ENCODE measurements at regions not wholly inside any gene's neighbourhood (a gene's known extent, or its start where the extent isn't known, plus 50 kb on each side); places are given as distances from the start of the nearest gene placed in this dataset.

DNA sequence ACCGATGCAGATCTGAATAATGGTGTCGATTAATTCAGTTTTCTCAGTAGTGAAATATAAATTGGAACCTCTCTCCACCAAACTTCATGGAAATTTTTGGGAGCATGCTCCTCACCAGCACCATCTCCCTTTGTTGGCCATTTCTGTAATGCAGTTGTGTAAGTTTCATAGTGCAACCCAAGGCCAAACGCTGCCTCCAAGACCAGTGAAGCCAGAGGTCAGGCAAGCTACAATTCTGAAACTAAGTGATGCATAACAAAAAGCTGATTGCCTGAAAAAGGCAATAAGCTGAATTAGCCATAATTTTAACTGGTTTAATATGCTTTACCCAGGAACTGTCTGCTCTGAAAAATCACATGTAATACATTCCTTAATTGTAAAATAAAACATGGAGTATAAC, 138.3 kb upstream of the TACR1 start:
- WGBS, 5 donors, result 81 to 95% (median 89%) methylated on average over 3 of the region's 3 CpGs
- no peaks in the 10 kb centered on the region for H3K9me3 ChIP-seq
- TF ChIP-seq, protein P1, sequence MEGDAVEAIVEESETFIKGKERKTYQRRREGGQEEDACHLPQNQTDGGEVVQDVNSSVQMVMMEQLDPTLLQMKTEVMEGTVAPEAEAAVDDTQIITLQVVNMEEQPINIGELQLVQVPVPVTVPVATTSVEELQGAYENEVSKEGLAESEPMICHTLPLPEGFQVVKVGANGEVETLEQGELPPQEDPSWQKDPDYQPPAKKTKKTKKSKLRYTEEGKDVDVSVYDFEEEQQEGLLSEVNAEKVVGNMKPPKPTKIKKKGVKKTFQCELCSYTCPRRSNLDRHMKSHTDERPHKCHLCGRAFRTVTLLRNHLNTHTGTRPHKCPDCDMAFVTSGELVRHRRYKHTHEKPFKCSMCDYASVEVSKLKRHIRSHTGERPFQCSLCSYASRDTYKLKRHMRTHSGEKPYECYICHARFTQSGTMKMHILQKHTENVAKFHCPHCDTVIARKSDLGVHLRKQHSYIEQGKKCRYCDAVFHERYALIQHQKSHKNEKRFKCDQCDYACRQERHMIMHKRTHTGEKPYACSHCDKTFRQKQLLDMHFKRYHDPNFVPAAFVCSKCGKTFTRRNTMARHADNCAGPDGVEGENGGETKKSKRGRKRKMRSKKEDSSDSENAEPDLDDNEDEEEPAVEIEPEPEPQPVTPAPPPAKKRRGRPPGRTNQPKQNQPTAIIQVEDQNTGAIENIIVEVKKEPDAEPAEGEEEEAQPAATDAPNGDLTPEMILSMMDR (IDR thresholded peaks at IDR 0.05 in 8 of 11, conservative IDR thresholded peaks at IDR 0.05 in 3 of 11), result no peak
- TF ChIP-seq POLR2A (IDR thresholded peaks at IDR 0.05) (no peak), POLR2AphosphoS5 (IDR thresholded peaks at IDR 0.05) (no peak)

DNA sequence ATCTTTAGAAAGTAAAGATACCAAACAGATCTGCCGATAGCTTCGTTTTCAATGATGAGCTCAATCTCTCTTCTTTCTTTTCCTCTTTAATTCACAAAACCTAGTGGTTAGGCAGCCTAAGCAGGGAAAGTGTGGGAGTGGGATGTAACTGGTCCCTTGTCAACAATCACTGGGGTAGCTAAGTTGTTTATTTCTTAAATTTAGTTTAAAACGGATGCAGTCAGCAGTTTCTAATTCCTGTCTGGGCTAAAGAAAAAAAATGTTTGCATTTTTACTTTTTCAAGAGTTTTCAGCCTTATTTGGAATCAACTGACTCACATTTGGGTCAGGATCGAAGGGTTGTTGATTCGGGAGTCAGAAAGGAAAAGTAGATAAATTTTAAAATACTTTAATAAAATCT, 137.7 kb upstream of the TACR1 start:
- H3K4me1 ChIP-seq, result peaks cover 0 to 5% (median 0%) of the 10 kb centered on the region in 6 donors
- intact Hi-C loops (cut with DNase I; ENCODE audit: low total_unique reads), result no loop called here
- peak overlapping the region in 4 of 8 donors; percentile 4 to 44 (median 26) for H3K27ac ChIP-seq
- DNase-seq, result no peak
- no peak overlapping the region for H3K4me3 ChIP-seq
- no peaks in the 10 kb centered on the region for H3K36me3 ChIP-seq
- no peaks in the 10 kb centered on the region for H3K9me3 ChIP-seq
- TF ChIP-seq POLR2AphosphoS5 (IDR thresholded peaks at IDR 0.05), result no peak
- TF ChIP-seq, protein P1 (IDR thresholded peaks at IDR 0.05 in 8 of 11, conservative IDR thresholded peaks at IDR 0.05 in 3 of 11), result no peak
- no peak for TF ChIP-seq POLR2A (IDR thresholded peaks at IDR 0.05)
- 31 to 56% (median 36%) methylated on average over 4 to 5 of the region's 5 CpGs for WGBS, 5 donors
- no peaks in the 10 kb centered on the region for H3K27me3 ChIP-seq (replicated peaks in 1 of 7)

More for the DNA sequence above, 138.3 kb upstream of the TACR1 start:
- H3K27ac ChIP-seq, result peak overlapping the region in 2 of 8 donors; percentile 40 to 44
- peaks cover 0 to 5% (median 0%) of the 10 kb centered on the region in 6 donors for H3K4me1 ChIP-seq
- intact Hi-C loops (cut with DNase I; ENCODE audit: low total_unique reads), result no loop called here
- H3K4me3 ChIP-seq, result no peak overlapping the region
- no peaks in the 10 kb centered on the region for H3K36me3 ChIP-seq
- no peak for DNase-seq
- H3K27me3 ChIP-seq (replicated peaks in 1 of 7), result no peaks in the 10 kb centered on the region

DNA sequence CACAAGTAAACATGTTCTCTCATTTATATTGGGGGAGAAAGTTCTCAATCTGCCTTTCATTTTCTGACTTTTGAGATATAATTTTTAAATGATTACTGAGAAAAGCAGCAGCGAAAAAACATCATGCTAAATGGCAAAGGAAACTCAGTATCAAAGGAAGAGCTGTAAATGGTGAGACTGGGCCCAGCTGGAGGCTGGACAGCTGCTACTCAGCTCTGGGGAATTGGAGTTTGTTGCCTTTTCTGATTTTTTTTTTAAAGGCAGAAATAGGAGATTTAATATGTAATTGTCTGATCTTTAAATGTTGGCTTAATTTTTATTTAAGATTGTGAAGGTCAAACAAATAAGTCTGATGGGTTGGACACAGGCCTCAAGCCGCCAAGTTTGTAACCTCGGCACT, 137.1 kb upstream of the TACR1 start:
- no peaks in the 10 kb centered on the region for H3K36me3 ChIP-seq
- peaks cover 0 to 5% (median 0%) of the 10 kb centered on the region in 6 donors for H3K4me1 ChIP-seq
- H3K4me3 ChIP-seq, result no peak overlapping the region
- DNase-seq, result no peak
- intact Hi-C loops (cut with DNase I; ENCODE audit: low total_unique reads), result no loop called here
- no peaks in the 10 kb centered on the region for H3K27me3 ChIP-seq (replicated peaks in 1 of 7)
- H3K9me3 ChIP-seq, result no peaks in the 10 kb centered on the region
- 82 to 90% (median 84%) methylated on average over 3 of the region's 3 CpGs for WGBS, 5 donors
- no peak for TF ChIP-seq POLR2A (IDR thresholded peaks at IDR 0.05)
- TF ChIP-seq, protein P1 (IDR thresholded peaks at IDR 0.05 in 8 of 11, conservative IDR thresholded peaks at IDR 0.05 in 3 of 11), result no peak
- TF ChIP-seq POLR2AphosphoS5 (IDR thresholded peaks at IDR 0.05), result no peak
- H3K27ac ChIP-seq, result peak overlapping the region in 3 of 8 donors; percentile 12 to 44 (median 40)

DNA sequence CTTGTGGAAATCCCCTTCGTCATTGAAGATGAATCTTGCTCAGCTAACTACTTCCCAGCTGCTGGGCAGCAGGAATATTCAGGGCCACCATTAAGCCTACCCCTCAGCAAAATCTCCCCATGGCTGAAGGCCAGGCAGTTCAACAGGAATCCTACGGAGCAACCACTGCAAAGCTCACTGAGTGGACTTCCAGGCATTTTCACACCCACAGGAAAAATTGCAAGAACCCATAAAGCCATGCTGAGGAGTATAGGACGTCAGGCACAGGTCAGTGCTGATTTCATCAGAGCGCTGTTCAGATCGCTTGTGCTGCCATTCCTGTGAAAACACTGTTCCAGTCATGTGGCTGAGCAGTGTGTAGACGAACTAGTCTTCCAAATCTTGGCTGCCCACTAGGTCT, 134.8 kb upstream of the TACR1 start:
- H3K27ac ChIP-seq, result no peak overlapping the region
- peaks cover 0 to 5% (median 0%) of the 10 kb centered on the region in 6 donors for H3K4me1 ChIP-seq
- no peak overlapping the region for H3K4me3 ChIP-seq
- H3K9me3 ChIP-seq, result no peaks in the 10 kb centered on the region
- no peaks in the 10 kb centered on the region for H3K27me3 ChIP-seq (replicated peaks in 1 of 7)
- WGBS, 5 donors, result 81 to 88% (median 85%) methylated on average over 6 of the region's 6 CpGs
- intact Hi-C loops (cut with DNase I; ENCODE audit: low total_unique reads), result no loop called here
- H3K36me3 ChIP-seq, result no peaks in the 10 kb centered on the region
- DNase-seq, result no peak
- TF ChIP-seq POLR2A (IDR thresholded peaks at IDR 0.05) (no peak), POLR2AphosphoS5 (IDR thresholded peaks at IDR 0.05) (no peak)
- TF ChIP-seq, protein P1 (IDR thresholded peaks at IDR 0.05 in 8 of 11, conservative IDR thresholded peaks at IDR 0.05 in 3 of 11), result no peak

Measured in spleen (tissue), 11 donors.